GM19455 (cell line): ENCODE measurements at regions not wholly inside any gene's neighbourhood (a gene's known extent, or its start where the extent isn't known, plus 50 kb on each side); places are given as distances from the start of the nearest gene placed in this dataset.
"Not testable (repeated sequence)": the region's sequence is repeated elsewhere in the genome, so short reads cannot be mapped to it uniquely, and the experiment has no call there.

Experiments
- ATAC-seq: cut with Tn5 transposase; IDR thresholded peaks from one replicate; pipeline ENCODE4 v1.9.1; 2021; ENCODE audit not compliant: unreplicated experiment

DNA sequence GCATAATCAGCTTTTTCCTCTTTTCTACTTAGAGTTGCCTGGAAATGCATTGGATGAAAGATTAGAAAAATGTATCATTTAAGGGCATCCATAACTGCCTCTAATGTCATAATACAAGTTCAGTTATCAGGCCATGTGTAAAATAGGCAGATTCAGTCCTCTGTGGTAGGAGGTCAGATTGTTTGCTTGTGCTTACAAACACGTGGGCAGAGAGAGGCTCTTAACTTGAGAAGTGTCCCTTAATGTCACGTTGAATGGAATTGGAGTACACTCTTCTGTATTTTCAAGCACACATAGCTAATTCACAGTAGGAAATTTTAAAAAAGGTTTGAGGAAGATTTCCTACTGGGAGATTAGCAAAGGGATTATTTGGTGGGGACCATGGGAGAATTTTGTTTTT lies 359.8 kb upstream of the MTPN start:
- ATAC-seq, result no peak

DNA sequence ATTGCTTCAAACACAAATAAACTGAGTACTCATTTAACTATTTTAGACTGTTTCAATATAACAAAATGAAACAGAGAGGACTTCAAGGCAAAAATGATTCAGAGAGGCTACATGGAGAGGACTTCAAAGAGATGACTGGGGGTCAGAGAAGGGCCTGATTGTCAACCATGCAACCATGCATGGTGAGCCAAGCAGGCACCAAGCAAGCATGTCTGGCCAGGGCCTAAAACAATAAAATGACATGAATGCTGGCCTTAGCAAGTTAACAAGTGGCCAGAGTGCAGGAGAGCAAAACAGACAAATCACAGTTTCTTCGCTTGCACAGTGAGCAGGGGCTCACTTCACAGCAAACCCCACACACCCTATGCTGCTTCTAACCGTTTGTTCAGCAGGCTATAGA lies 356.5 kb upstream of the MTPN start:
- ATAC-seq, result no peak

DNA sequence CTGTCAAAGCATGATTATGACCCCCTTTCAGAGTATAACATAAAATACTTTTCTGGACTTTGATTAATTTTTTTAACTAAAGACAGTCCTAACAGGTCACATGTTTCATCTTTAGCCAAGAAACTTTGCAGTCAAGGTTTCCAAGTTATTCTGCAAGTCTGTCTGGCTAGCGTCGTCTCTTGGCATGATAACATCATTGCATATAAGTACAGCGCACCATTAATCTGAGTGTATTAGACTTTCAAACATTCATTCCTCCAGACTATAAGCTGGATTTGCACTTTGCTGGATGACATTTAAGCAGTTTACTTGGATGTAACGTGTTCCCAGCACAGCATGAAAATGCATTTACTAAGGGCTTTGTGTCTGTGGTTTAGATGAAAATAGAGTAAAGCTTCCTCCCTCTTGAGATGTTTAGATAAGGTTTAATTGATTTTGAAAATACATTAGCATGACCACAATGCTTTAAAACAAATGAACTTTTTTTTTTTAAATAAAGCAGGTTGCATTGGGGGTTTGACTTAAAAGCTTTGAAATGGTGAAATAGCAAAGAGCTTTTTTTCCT lies 349.0 kb upstream of the MTPN start:
- ATAC-seq, result no peak

DNA sequence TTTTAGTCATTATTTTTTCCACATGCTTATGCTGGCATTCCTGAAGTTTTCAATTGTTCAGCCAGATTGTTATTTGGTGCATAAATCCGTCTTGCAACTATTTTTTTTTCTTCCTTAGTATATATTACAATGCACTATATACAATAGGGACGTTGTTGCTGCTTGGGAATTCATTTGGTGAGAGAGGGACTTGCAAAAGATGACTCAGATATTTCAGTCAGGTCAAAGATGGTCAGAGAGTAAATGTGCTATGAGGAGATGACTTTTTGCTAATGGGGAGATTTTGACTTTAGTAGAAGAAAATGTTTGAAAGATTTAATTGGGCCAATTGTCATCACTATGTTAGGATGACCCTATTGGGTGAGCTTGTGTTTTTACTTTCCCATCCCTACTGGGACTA lies 348.4 kb upstream of the MTPN start:
- ATAC-seq, result no peak

DNA sequence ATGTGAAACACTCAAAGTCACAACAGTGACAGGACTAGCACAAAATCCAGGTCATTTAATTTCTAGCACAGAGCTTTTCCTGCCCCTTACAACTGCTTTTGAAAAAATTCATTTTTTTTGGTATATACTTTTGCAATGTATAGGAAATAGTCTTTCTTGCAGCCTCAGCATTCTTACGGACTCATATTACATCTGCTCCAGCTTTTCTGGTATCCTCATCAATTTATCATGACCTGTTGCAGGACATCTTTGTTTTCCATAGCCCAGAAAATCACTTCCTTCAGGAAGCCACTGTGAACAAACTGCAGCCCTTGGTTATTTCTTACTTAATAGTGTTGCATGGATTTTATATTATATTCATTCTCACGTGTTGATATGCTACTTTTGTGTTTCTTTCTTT lies 347.9 kb upstream of the MTPN start:
- ATAC-seq, result no peak

DNA sequence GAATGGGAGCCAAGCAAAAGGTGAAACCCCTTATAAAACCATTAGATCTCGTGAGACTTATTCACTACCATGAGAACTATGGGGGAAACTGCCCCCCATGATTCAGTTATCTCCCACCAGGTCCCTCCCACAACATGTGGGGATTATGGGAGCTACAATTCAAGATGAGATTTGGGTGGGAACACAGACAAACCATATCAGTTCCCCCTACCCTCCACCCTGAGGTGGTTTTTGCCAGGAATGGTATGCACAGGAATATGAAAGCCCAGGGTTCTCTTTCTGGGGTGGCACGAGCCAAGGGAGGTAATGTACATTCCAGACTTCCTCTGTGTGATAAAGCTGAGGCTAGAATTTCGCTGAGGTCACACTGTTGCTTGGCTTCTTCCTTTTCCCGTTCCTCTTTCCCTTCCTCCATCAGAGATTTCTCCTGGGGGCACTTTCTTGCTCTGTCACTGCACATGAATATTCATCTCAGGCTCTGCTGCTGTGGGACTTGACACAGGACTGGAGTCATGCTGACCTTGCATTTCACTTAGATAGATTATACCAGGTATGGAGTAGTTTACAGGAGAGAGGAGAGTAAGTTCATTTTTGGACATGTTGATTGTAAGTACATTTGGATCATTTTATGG lies 347.0 kb upstream of the MTPN start:
- no peak for ATAC-seq

DNA sequence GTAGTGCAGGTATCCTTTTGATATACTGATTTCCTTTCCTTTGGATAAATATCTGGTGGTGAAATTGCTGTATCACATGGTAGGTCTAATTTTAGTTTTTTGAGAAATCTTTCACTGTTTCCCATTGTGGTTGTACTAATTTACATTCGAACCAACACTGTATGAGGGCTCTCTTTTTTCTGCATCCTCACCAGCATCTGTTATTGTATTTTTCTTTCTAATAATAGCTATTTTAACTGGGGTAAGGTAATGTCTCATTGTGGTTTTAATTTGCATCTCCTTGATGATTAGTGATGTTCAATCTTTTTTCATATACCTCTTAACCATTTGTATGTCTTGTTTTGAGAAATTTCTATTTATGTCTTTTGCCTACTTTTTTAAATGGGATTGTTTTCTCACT lies 335.4 kb upstream of the MTPN start:
- no peak for ATAC-seq

DNA sequence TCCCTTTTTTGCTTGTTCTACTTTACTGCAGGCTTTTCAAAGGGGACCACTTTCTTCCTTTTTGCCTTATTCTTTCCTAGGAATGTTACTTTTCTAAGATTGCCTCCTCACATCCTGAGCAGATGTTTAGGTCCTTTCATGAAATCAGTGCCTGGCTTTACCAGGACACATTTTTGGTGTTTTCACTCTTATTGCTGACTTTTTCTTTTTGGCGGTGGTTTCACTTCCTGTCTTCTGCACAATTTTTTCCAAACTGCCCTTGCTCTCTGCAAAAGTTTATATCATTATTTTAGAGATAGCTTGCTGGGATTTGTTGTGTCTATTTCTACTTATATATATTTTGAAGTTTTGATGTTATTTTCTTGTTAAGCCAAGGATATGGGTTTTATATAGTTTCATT lies 332.2 kb upstream of the MTPN start:
- ATAC-seq, result no peak

DNA sequence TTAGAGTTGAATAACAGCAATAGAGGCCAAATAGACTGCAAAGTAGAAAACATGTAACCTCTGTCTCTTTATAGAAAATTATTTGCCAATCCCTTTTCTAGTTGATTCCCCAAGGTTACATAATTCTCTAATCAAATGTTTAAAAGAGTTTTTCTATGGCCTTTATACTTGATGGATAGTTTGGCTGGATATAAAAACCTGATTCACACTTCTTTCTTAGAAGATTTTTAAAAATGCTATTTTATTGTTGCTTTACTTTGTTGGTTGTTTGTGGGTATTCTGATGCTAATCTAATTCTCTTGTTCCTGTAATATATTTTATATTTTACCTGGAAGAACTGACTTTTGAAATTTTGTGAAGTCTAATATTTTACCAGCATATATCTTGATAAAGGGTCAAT lies 331.1 kb upstream of the MTPN start:
- ATAC-seq, result no peak

DNA sequence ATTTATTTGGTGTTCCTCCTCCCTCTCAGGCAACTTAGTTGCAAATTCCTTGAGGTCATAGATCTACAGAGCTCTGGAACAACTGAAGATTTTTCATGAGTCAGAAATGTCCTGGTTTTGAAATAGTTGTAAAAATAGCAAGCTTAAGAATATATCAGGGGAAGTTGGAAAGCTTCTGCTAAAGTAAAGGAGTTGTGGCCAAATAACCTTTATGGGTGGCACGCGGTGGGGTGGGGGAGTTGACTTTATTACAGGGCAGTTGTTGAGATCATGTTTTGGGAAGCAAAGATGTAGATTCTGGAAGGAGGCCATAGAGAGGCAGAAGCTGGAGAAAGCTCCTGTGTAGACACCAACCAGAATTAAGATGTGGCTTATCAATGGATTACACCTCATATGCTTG lies 326.0 kb upstream of the MTPN start:
- ATAC-seq, result no peak

DNA sequence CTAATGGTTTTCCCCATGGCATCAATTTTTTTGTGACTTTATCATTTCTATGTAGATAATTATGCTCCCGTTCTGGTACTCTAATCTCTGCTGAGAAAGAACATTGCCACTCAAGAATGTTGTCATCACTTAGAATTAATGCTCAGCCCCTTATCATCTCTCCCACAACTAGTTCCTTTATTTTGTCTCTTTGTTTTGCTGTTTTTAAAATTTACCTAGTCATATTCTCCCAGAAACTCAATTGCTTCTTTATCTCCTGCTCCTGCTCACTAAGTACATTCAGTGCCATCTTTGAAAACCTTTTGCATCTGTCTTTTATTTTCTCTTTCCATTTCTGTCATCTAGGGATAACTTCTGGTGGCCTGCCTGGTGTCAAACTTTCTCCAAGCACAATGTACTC lies 324.9 kb upstream of the MTPN start:
- no peak for ATAC-seq

DNA sequence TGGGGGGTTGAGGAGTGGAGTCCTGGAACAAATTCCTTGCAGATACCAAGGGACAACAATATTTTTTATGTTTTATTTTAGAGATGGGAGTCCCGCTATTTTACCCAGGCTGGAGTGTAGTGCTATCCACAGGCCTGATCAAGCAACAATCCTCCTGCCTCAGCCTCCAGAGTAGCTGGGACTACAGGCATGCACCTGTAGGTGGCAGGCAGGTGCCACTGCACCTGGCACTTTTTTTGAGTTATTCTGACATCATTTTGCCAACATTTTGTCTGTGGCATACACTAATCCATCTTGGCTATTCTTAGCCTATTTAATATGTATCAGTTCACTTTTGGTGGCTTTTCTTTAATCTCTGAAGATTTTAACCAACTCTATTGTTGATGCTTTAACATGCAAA lies 317.8 kb upstream of the MTPN start:
- no peak for ATAC-seq

DNA sequence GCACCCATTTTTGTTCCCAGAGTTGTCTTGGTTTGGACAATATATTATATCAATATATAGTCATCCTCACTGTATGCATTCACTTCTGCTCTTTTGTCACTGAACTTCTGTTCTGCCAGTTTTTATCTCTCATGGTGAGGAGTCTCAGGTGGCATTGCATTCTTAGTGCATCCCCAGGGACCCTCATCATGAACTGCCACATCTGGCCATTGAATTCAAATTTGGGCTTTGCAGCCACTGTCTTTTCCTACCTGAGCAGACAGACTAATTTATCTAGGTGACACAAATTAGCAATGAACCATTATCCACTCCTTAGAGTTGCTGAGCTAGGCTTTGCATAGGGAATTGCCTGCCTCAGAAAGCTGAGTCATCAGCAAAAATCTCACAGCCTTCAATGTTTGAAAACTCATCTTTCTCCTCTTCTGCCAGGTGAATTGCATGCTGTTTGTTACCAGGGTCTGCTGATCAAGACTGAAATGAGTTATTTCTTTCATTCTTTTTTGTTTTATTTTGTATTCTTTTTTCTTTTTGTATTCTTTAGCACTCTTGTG lies 316.8 kb upstream of the MTPN start:
- ATAC-seq, result no peak

DNA sequence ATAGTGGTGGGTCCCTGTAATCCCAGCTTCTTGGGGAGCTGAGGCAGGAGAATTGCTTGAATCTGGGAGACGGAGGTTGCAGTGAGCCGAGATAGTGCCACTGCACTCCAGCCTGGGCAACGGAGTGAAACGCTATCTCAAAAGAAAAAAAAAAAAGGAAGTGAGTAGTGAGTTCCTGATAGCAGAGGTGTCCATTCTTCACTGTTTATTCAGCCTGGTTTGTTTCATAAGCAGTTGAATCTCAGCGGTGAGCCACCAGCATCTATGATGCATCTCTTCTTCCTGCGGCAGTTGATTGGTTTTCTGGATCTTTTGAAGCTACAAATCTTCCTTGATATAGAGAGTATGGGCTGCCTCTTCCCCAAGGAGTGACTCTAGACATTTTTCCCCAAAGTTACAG lies 316.1 kb upstream of the MTPN start:
- ATAC-seq, result peak; percentile 64

DNA sequence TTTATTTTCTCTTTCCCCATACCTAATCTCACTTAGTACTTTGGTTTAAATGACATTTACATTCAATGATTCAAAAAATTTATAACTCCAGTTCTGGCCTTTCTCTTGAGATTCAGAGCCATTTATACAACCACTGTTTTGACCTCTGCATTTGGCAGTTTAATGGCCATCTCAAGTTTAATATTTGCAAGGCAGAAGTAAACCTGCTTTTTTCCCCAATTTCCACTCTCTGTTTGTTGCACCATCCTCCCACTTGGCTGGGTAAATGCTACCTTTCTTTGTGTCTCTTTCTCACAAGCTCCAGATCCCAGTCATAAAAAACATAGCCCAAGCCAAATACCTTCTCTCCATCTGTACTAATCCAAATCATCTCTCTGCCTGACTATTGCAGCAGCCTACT lies 315.2 kb upstream of the MTPN start:
- no peak for ATAC-seq

DNA sequence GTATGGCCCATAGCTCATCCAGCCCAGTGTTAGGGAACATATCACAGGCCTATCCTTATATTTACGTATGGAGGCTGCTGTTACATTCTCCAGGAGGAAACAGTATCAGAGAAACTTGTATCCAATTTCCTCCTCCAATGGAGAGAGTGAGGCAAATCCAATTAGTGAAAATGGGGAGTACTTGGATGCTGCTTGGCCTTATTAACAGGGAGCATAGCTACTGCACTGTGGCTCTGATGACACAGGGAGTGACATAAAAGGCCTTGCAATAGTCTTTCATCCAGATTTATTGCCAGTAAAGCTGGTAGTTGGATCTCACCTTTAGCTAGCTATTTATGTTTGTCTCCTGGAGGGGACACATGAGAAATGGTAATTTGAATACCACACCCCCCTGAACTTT lies 313.2 kb upstream of the MTPN start:
- no peak for ATAC-seq

DNA sequence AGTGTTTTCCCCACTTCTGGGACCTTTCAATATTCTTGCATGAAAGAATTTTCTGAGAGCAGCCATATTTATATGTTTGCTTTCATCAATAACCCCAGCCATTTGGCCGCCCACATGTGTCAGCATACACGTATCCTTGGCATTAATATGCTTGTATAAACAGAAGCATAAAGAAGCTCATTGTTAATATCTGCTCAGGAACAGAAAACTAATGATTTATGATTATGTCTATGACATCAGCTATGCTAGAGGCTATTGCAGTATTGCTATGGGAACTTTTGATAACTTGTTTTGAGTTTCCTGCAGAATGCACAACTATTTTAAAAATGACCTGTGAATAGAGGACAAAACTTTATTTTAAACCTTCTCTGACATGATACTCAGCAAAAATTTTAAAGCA lies 300.9 kb upstream of the MTPN start:
- no peak for ATAC-seq

DNA sequence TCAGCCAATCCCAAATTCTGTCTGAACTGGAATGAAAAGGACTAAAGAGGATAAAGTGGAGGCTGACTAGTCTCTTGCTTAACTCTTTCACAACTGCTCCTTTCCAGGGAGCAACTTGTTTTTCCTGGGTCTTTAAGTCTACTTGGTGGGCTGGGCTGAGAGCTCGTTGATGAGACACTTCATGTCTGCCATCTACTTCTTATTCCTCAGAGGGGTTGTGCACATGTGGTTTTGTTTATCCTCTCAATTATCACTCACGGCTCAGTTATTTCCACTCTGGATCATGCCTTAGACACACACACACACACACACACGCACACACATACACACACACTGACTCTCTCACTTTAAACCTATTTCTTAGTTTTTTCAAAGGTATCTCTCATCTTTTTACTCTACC lies 298.6 kb upstream of the MTPN start:
- no peak for ATAC-seq

DNA sequence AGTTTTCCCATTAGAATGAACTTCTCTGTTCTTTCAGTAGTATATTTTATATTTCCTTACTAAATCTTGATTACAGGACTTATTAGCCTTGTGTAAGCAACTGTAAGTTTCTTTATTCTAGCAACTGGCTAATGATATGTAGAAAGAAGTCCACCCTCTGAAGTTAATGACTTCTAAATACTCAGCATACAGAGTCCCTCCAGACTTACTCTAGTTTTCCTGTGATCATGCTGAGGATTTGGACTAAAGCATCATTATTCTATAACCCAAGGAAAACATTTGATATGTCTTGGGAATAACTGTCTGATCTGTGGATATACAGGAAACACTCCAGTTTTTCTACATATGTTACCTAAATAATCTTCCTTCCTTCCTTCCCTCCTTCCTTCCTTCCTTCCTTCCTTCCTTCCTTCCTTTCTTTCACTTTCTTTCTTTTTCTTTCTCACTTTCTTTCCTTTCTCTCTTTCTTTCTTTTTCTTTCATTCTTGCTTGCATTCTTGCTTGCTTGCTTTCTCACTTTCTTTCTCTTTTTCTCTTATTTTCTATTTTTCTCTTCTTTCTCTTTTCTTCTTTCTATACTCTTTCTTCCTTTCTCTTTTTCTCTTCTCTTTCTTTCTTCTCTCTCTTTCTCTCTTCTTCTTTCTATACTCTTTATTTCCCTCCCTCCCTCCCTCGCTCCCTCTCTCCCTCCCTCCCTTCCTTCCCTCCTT lies 297.6 kb upstream of the MTPN start:
- ATAC-seq, result no peak

DNA sequence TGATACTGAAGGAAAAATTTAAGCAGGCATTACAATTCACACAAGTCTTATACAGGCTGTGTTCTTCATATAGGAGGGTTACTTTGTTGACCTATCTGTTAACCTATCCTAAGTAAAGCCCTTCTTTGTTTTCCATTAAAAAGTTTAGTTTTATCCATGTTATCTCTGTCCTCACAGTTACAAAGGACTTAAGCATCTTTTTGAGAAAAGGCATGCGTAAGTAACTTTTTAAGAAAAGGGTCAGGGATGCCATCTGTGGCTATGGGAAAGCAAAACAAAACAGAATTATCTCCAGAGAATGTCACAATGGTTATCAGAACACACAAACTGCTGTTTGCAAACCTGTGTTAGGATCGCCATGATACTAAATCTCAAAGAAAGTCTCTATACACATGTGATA lies 295.8 kb upstream of the MTPN start:
- ATAC-seq, result no peak

DNA sequence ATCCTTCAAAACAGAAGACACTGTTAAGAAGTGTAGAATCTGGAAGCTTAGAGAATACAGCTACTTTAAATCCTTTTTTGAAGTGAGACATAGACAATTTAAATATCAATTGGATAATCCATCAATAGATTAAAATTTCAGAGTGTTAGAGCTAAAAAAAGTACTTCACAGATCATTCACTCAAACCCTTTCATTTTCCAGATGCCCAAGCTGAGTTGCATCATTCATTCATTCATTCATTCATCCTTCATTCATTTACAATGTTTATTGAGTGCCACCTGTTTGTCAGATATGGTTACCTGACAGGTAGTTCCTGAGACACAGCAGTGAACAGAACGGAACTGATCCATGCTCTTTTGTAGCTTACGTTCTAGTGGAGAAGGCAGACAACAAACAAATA lies 290.7 kb upstream of the MTPN start:
- no peak for ATAC-seq

DNA sequence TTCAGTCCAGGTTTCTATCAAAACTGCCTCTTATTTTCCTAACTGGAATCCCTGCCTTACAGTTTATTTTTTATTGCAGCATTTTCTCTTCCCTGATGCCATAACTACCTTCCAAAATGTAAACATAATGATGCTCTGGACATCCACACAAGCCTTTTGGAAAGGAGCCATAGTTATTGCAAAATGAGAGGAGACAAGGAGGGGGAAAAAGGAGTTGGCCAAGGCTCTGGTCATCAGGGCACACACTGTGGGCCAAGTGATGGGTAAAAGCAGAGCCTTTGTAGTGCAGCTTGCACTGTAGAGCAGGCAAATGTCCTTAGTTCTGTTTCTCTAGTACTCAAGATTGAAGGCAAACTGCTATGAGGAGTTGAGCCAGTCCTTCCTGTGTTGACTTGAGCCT lies 289.3 kb upstream of the MTPN start:
- ATAC-seq, result no peak

DNA sequence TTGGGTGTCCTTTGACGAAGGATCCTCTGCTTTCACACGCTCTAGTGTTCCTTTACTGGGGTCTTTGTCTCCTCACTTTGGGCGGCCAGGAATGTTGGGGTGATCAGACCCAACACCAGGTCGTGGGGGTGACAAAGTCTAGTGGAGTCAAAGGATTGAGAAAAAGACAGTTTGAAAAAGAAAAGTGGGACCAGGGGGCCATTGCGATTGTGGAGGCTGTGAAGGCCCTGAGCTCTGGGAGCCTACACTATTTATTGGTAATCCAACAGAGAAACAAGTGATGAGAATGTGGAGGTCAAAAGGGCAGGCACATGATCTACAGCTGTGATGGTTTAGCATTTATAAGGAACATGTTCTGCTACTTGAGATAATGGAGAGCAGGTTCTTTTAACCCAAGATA lies 287.1 kb upstream of the MTPN start:
- ATAC-seq, result not testable (repeated sequence)
